NCI-H2227 (cell line): ENCODE measurements at regions not wholly inside any gene's neighbourhood (a gene's known extent, or its start where the extent isn't known, plus 50 kb on each side); places are given as distances from the start of the nearest gene placed in this dataset.
A peak's percentile ranks its signal among the peaks of the same experiment; 100 is the strongest.
"Not testable (repeated sequence)": the region's sequence is repeated elsewhere in the genome, so short reads cannot be mapped to it uniquely, and the experiment has no call there.

Experiments used
- DNase-seq: peaks from one replicate; lab custom pipeline; 2025; ENCODE audit not compliant: unreplicated experiment; lab: John Stamatoyannopoulos, UW

DNA sequence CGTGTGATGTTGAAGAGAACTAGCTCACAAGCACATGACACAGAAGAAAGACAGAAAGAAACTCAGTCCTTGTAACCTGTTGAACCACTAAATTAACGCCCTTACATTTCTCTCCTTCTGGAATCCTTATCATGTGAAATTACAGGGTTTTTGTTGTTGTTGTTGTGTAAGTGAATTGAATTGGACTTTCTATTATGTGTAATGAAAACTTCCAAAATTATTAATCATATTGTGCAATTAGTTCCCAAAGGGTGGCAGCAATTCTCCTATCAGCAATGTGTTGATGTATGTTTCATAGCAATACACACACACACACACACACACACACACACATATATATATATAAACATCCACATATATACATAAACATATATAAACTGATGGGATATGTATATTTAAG lies 402.2 kb upstream of the TCF4 start:
- DNase-seq, result no peak

DNA sequence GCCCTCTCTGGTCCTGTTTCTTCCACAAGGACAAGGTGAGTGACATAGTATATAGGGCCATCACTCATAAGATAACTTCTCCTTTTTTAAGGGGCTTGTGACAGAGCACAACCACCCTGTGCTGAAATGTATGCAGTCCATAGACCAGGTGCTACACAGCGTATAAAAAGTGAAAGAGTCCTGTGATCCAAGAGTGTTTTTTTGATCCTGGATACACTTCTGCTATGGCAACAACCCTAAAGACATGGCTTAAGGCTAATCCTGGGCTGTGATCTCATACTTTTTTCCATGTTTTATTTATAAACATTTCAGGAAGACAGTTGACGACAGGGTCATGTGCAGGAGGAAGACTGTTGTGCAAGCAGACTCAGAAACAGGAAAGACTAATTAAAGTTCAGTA lies 400.5 kb upstream of the TCF4 start:
- no peak for DNase-seq

DNA sequence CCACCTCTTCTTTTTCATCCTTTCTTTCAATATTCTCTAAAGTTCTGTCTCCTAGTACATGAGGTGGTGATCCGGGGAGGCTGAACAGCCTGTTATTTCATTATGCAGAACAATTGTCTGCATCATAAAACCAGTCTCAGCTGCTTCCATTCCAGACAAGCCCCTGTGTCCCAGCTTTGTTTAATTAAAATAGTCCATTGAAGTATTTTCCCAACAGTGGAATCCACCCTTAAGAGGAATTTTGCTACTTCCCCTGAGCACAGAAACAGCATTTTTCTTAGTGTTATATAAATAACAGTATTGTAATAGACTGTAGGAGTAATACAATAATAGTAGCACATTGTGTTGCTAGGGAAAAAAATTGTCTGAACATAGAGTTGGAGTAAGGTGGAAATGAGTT lies 395.4 kb upstream of the TCF4 start:
- no peak for DNase-seq

DNA sequence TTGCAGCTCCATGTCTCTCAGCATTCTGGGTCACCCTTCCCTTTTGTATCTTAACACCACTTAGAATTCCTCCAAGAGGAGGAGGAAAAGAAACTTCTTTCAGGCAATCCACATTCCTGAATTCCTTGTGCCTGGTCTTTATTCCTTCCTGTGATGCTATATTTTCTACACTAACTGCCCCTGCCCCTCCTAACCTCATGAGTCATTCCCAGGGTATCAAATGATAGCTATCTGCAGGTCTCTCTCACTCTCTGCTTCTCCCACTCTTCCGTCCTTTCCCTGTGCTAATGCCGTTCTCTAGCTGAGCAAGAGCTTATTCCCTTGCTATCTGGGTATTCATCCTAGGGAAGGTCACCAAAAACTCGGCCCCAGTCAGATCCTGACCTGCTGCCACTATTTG lies 395.0 kb upstream of the TCF4 start:
- no peak for DNase-seq

DNA sequence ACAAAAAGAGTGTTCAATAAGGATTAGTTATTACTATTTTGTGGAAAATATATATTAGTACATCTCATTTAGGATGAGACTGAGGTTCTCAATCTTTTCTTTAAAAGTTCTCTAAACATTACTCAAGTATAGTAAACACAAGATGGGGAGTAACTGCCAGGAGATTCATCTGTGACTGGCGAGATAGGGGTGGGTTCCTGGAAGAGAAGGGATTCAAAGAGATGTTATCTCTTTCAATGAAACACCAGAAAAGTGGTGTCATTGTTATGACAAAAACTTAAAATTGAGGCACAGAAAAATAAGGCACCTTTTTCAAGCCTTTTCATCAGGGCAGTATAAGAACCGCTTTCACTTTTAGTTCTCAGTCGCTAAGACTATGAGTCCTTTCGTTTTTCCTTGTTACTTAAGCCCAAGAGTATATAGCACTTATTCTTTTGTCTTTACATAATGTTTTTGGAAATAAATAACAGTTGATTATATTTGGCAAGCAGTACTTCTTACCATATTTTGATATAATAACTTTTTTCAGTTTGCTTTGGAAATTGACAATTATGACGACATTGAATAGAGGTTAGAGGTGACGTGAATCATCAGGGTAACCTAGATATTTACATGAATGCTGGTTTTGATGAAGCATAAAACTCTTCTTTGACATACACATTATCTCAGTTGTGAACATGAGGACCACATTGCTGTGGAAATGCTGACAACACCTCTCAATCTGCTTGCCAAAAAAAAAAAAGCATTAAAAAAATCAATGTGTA lies 393.9 kb upstream of the TCF4 start:
- DNase-seq, result no peak

DNA sequence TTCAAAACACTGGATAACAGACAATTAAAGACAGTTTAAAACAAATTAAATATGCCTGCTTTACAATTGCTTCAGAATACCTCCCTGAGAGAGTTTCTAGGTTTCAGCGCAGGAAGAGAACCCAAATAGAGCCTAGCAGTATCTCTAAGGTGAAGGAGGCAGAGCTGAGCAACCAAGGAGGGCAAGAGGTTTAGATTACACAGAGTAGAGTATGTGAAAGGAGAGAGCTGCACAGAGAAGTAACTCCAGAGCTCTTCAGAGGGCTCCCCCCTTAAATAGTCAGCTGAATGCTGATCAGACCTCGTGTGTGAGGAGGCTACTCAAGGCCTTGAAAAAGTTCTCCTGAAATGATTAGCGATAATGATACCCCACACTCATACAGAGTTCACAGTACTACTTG lies 386.5 kb upstream of the TCF4 start:
- DNase-seq, result no peak

DNA sequence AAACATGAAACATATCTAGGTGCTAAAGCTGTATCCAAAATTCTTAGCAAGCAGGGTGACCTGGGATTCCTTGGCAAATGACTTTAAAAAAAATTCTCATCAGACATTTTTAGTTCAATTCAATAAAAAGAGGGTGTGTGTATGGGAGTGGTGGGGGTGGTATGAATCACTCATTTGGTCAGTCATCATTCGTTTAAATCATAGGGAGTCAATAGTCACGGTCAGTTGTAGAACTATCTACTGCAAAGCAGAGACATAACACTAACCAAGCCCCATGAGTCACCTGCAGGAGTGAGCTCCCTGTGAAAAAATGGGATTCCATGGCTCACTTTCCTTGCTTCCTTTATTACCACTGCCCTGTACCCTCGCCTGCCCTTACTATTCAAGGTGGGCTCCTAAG lies 380.6 kb upstream of the TCF4 start:
- no peak for DNase-seq

DNA sequence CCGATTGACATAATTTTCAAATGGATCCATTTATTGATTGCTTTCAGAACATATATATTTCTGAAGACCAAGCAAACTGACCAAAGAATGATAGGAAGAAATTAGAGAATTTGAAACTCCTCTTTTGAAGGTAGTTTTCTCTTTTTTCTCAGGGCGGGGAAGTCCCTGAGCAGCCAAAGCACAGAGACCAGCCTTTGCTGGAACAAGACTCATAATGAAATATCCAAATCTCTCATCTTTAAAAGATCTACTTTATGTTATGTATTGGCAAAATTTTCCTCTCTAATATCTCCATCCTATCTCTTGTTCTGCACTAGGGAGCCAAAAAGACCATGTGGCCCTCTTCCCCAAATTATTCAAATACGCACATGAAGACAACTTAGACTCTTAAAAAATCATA lies 379.0 kb upstream of the TCF4 start:
- DNase-seq, result no peak

DNA sequence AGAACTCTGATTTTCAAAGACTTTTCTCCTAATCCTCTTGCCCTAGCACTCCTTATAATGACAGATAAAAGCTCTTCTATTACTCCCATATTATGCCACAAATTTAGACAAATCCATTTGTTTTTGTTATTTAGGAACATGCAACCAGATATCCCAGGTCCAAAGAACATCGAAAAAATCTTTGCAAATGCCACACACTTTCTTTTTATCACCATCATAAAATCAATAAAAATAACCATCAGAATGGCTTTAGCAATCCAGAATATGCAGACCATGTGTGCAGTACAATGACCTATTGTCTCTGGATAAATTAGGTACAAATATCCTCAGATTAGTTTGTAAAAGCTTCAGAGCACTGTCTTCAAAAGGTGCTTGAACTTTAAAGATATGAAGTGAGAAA lies 376.2 kb upstream of the TCF4 start:
- DNase-seq, result no peak

DNA sequence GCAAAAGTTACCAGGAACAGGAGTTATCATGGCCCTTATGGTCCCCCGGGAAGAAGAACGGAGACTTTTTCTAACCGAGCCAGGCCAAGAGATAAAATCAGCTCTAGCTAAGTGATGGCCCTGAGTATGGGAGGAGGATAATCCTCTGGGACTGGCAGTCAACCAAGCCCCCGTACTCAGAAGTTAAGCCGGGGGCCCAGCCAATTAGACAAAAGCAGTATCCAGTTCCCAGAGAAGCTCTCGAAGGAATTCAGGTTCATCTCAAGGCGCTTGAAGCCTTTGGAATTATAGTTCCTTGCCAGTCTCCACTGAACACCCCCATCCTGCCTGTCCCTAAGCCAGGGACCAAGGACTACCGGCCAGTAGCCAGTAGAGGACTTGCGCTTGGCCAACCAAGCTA lies 365.3 kb upstream of the TCF4 start:
- DNase-seq, result no peak

DNA sequence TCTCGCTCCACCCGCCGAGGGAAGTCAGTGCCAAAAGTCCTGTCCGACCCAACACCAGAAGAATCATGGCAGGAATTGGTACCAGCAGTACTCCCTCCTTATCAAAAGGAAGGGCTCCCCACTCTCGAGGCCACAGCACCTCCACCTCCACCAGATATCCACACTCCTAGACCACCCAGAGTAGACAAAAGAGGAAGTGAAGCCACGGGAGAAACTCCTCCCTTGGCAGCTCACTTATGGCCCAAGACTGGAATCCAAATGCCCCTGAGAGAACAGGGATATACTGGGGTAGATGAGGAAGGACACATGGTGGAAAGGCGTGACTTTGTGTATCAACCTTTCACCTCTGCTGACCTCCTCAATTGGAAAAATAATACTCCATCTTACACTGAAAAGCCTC lies 363.7 kb upstream of the TCF4 start:
- not testable (repeated sequence) for DNase-seq

DNA sequence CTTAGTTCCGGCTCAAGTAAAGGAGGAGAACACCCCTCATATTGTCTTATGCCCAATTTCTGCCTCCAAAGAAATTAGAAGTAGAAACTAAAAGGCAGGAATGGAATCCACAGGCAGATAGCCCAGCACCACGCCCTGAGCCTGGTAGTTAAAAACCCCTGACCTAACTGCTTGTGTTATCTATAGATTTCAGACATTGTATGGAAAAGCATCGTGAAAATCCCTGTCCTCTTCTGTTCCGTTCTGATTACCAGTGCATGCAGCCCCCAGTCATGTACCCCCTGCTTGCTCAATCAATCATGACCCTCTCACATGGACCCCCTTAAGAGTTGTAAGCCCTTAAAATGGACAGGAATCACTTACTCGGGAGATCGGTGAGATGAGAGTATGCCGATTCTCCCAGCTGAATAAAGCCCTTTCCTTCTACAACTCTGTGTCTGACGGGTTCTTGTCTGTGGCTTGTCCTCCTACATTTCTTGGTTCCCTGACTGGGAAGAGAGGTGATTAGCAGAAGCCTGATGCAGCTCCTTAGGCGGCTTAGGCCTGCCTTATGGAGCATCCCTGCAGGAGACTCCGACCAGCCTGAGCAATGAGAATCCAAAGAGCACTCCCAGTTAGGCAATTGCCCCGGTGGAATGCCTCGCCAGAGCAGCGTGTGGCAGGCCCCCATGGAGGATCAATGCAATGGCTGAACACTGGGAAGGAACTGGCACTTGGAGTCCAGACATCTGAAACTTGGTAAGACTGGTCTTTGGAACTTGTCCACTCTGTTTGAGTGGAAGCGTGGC lies 362.6 kb upstream of the TCF4 start:
- DNase-seq, result no peak

DNA sequence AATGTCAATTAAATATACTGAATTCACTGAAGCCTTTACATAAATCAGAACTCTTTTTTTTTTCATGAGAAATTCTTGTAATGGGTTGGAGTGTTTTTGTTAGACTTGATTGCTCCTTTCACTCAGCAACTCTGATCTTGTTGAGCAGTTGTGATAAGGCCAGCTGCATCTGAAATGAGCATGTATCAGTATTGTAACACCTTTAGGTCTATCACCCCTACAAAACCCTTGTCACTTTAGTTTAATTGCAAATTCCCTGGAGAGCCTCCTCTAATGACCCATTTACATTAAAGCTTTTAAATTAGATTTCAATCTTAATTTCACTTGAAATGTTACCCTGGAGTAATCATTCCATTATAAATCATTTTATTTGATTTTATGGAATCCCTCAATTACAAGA lies 346.8 kb upstream of the TCF4 start:
- no peak for DNase-seq

DNA sequence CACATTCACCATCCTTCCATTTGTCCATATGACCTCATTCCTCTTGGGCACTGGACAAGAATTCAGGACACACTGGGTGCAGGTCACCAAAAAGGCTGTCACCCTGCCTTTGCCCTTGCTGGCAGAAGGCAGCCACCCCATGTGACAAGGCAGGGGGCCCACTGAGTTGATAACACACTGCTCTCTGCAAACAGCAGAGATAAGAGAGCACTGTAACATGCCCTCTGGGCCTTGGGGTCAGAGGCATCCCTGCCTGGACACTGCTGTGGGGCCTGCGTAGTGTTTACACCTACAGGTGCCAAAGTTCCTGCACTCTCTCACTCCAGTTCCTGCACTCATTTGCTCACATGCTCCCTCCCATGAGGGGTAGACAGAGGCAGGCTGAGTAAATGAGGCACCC lies 344.7 kb upstream of the TCF4 start:
- no peak for DNase-seq

DNA sequence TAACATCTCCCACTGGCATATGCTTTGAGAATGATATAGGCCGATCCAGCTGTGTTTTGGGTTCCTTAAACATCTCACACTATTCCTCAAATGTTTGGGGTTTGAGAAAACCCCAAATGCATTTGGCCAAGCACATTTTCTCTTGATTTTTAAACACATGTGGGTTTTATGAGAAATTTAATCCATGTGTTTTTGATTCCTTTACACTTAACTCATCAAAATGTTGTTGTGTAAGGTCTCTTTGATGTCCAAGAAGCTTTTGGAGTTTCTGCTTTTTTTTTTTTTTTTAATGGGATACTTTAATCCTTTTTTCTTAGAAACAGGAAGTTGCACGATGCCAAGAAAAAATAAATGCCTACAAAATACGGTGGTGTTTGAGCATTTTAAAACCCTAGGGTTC lies 339.8 kb upstream of the TCF4 start:
- DNase-seq, result no peak

DNA sequence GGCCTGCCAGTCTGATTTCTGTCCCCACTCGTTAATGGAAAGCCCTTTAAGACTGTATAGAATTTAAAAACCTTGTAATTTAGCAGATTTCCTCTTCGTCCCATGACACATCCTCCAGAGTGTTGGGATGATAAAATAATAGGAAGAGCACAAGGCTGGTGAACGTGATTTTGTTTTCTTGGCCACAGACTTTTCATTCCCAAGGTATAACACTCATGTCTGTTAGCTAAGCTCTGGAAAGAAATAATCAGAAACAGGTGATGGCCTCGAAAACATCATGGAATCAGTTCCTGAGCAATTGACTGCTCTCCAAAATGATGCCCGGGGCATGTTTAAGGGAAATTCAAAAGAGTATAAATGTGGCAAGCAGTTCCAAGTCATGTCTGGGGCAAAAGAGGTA lies 337.8 kb upstream of the TCF4 start:
- no peak for DNase-seq

DNA sequence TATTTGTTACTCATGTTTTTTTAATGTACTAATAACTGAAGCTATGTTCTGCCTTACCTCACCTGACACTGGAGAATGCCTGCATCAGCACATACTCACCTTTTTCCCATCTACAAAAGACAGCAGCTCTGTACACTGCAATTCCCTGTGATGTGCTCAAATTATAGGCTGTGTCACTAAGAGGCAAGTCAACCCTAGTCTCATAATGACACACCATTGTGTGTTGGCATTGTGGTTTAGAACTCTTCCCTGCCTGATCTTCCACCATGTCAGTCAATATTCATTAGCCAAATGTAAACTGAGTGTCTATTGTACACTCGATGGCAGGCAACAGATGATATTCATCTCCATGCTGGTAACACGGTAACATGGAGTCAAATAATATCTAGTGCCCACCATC lies 332.1 kb upstream of the TCF4 start:
- peak; percentile 74 for DNase-seq

DNA sequence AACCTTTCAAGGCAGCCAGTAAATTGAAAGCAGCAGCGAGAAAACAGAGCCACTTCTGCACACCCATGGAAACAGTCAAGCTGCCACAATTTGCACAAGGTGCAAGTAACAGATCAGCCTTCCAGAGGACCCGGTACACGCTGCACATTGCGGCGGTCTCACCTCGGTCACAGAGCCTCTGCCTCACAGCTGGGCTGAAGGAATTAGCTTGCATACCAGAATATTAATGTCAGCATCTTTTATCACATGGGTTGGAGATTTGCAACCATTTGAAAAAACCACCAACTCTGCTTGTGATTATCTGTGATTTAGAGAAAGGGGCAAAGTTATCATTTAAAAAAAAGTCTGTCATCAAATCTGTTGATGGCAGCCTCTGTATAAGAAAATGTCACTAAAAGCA lies 330.5 kb upstream of the TCF4 start:
- DNase-seq, result no peak

DNA sequence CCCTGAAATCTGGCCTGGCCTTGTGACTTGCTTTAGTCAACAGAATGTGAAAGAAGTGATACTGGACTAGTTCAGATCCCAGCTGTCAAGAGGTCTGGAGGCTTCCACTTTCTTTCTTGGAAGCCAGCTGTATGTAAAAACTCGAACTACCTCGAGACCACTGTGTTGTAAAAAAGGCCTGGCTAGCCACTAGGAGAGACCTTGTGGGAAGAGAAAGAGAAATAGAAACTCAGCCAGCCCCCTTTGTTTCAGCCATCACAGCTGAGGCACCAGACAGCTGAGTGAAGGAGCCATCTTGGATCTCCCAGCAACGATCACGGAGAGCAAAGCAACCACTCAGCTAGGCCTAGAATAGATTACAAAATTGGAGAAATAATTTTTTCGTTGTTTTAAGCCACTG lies 324.9 kb upstream of the TCF4 start:
- DNase-seq, result no peak

DNA sequence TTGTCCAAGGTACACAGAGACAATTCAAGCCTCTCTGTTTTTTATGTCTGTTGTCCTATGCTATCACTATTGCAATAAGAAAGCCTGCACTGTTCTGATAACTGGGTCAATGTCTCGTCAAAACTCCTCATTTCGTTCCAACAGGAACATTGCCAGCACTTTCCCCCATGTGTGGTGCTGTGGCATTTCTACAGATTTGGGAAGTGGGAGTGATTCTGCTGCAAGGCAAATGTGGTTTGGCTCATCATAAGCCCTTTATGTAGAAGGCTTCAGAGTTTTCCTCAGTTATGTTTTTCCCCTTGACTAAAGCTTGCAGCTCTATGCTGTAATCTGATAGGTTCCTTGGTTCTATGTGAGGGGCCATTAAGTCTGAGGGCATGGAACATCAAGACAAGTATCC lies 324.1 kb upstream of the TCF4 start:
- no peak for DNase-seq

DNA sequence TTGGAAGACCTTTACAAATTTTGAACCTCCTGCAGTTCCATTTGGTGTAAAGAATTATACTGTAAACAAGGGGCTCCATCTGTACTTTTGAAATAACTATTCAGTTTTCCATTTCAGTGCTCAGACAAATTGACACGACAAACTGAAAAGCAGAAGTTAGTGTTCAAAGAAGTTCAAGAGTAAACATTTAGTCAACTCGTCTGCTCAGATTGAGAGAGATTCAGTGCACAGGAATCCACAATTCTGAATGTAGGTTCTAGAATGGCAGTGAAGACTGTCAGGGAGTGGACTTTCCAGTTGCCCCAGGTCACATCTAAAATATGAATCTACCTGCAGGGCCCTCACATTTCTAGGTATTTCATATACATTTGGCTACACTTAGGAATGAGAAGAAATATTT lies 322.3 kb upstream of the TCF4 start:
- DNase-seq, result no peak

DNA sequence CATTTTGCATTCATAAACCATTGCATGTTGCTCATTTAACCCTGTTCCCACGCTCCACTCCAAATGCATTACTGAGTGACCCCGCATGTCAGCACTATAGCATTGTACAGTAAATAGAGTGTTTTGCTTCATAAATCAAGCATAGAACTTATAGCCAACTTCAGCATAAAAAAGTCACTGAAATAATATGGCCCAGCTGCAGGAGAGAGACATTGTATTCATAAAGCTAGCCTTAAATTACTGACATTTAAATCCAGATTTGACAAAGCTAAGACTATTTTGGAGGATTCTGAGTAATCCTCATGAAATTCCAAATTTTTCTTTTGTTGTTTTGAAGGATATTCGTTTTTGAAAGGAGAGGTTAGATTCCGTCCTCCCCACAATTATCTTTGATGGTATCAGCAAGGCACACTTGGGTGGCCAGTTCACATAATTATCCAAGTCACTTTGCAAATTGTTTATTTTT lies 320.9 kb upstream of the TCF4 start:
- no peak for DNase-seq
